K562 (cell line): ENCODE measurements at regions not wholly inside any gene's neighbourhood (a gene's known extent, or its start where the extent isn't known, plus 50 kb on each side); places are given as distances from the start of the nearest gene placed in this dataset.

ENCODE experiments used
- CTBP1 ChIP-seq: fragments of 450-650 bp; IDR thresholded peaks from 2 replicates; pipeline ENCODE4 v1.6.1; 2016; ENCODE audit warnings: borderline replicate concordance
- TF ChIP-seq, protein P1 (sequence below): sonication (generic); formaldehyde crosslinking; IDR thresholded peaks from 2 replicates; pipeline ENCODE4 v1.8.0; 2022; ENCODE audit warnings: mild to moderate bottlenecking, missing genetic modification reagents

DNA sequence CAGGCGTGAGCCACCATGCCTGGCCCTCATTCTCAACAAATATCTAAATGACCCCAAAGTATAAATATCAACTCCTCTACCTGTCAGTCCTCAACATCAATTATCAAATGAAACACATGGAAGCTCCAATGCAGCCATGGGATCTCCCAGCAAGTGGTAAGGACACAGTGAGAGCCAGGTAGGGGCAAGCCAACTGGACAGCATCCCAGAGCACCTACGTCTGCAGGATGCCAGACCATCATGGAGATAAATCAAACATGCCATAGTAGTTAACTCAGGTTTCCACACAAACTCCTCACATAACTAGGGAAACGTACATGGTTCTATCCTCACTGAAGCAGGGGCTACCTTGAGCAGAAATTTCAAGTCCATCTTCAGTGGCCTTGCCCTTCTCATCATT lies 159.9 kb upstream of the MED14 start:
- TF ChIP-seq, protein P1, sequence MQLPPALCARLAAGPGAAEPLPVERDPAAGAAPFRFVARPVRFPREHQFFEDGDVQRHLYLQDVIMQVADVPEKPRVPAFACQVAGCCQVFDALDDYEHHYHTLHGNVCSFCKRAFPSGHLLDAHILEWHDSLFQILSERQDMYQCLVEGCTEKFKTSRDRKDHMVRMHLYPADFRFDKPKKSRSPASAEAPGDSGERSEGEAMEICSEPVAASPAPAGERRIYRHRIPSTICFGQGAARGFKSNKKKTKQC (CRISPR knock-in tag): no peak
- TF ChIP-seq CTBP1: no peak
